NB4 (cell line): ENCODE measurements at regions not wholly inside any gene's neighbourhood (a gene's known extent, or its start where the extent isn't known, plus 50 kb on each side); places are given as distances from the start of the nearest gene placed in this dataset.

Experiments
- DNase-seq: peaks from one replicate; pipeline ENCODE4 v3.0.0; 2010; ENCODE audit warnings: low read depth
- H3K4me3 ChIP-seq: one replicate; pipeline ENCODE4 v1.5.1; 2011; ENCODE audit warnings: mild to moderate bottlenecking, low read depth, low read length, moderate library complexity
- CTCF ChIP-seq: IDR thresholded peaks from one replicate; pipeline ENCODE4 v1.5.1; 2012; ENCODE audit warnings: low read depth, low read length
- MAX ChIP-seq: IDR thresholded peaks from 2 replicates; pipeline ENCODE4 v1.6.1; 2011; ENCODE audit warnings: low read depth, low read length
- MYC ChIP-seq: IDR thresholded peaks from 2 replicates; pipeline ENCODE4 v1.6.1; 2011; ENCODE audit warnings: low read depth, low read length
- POLR2A ChIP-seq: IDR thresholded peaks from 2 replicates; pipeline ENCODE4 v1.6.1; 2011; ENCODE audit warnings: mild to moderate bottlenecking; ENCODE audit not compliant: insufficient read length; ENCODE audit errors: extremely low read depth

DNA sequence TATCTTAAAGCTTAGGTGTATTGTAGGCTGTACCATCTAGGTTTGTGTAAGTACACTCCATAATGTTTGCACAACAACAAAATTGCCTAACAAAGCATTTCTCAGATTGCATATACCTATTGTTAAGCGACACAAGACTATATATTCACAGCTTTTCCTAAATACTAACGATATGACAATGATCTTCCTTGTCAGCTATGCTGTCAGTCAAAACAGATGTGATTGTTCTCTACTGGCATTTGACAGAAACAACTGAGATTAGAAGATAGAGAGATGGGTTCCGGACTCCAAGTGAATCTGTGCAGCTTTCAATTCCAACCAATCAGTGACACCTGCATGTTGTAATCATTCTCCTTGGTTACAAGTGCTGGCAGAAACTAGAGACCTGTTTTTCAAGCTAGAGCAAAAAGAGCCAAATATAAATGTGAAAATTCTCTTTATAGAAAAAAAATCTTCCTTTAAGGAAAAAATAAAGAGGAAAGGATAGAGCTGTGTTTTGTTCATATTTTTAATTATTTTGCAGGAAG, 1232.3 kb upstream of the SLC39A10 start:
- H3K4me3 ChIP-seq: no peak overlapping the region
- TF ChIP-seq POLR2A (no peak), CTCF (no peak), MAX (no peak), MYC (no peak)
- DNase-seq: no peak

GRCh38 chr2:194411221-194411620, 1245.8 kb upstream of the SLC39A10 start:
- no peak overlapping the region for H3K4me3 ChIP-seq
- no peak for DNase-seq
- TF ChIP-seq POLR2A (no peak), MAX (no peak), MYC (no peak), CTCF (no peak)

- TF ChIP-seq MAX (no peak), CTCF (no peak), POLR2A (no peak), MYC (no peak)
- H3K4me3 ChIP-seq: no peak overlapping the region
- no peak for DNase-seq
These were observed 1261.2 kb upstream of the SLC39A10 start for GRCh38 chr2:194395818-194396217.

GRCh38 chr2:194385376-194385775, 1271.7 kb upstream of the SLC39A10 start:
- TF ChIP-seq CTCF (no peak), MAX (no peak), MYC (no peak), POLR2A (no peak)
- DNase-seq: no peak
- no peak overlapping the region for H3K4me3 ChIP-seq

GRCh38 chr2:194383401-194383800, 1273.6 kb upstream of the SLC39A10 start:
- peak; percentile 30 for DNase-seq
- H3K4me3 ChIP-seq: no peak overlapping the region
- no peak for TF ChIP-seq CTCF
- no peak for TF ChIP-seq MYC
- no peak for TF ChIP-seq MAX
- TF ChIP-seq POLR2A: no peak

DNA sequence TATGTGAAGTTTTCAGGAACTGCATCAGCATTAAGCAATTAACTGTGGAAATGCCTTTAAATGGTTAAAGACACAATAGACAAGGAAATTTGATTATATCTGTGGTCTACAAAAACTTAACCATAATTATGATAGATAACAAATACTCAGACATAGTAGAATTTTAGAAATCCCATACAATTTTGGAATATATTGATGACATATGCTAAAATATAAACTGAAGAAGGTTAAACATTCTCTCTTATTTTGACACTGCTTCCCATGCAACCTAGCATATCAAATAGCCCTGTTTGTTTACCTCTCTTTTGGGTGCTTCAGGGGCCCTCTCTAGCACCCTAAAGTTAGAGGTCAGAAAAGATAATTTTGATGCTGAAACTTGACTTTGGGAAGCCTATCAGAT, 1274.8 kb upstream of the SLC39A10 start:
- no peak for TF ChIP-seq POLR2A
- DNase-seq: no peak
- no peak overlapping the region for H3K4me3 ChIP-seq
